CD8-positive, alpha-beta memory T cell (primary cell): ENCODE measurements at regions not wholly inside any gene's neighbourhood (a gene's known extent, or its start where the extent isn't known, plus 50 kb on each side); places are given as distances from the start of the nearest gene placed in this dataset.

Experiments used
- CTCF ChIA-PET: fragments of 350-600 bp; sonication (Branson Sonifier 250); formaldehyde crosslinking; loops from one replicate; lab custom pipeline; 2021; ENCODE audit warnings: antibody characterized with exemption; lab: Charles Lee
- POLR2A ChIA-PET: fragments of 350-600 bp; sonication (Branson Sonifier 250); formaldehyde crosslinking; loops from one replicate; lab custom pipeline; 2021; ENCODE audit warnings: antibody characterized with exemption; lab: Charles Lee
- DNase-seq, 5 donors: peaks; one replicate each; pipeline versions ENCODE4 v3.0.0 to v3.0.0-alpha.2; 2020 to 2022; ENCODE audit warnings: mixed read lengths in 1 of 5
- H3K27ac ChIP-seq: one replicate; pipeline ENCODE4 v1.7.0; 2013; ENCODE audit warnings: low read depth, mild to moderate bottlenecking, low read length, moderate library complexity
- H3K27me3 ChIP-seq: 2 replicates; pipeline ENCODE4 v1.7.0; 2013; ENCODE audit warnings: low read length, mild to moderate bottlenecking; ENCODE audit not compliant: insufficient read depth, poor library complexity, severe bottlenecking
- H3K36me3 ChIP-seq: 2 replicates; pipeline ENCODE4 v1.7.0; 2013; ENCODE audit warnings: mild to moderate bottlenecking, low read length, moderate library complexity; ENCODE audit not compliant: insufficient read depth
- H3K4me1 ChIP-seq: 2 replicates; pipeline ENCODE4 v1.7.0; 2013; ENCODE audit warnings: mild to moderate bottlenecking, low read length, moderate library complexity; ENCODE audit not compliant: insufficient read depth
- H3K4me3 ChIP-seq: 2 replicates; pipeline ENCODE4 v1.7.0; 2013; ENCODE audit warnings: mild to moderate bottlenecking, low read length
- H3K9me3 ChIP-seq: 2 replicates; pipeline ENCODE4 v1.7.0; 2013; ENCODE audit warnings: mild to moderate bottlenecking, low read length
- H3K27ac Mint-ChIP-seq, 8 donors: one replicate each; pipeline ENCODE4 v1.8.0; 2020 to 2021; ENCODE audit warnings: mixed read lengths in 8 of 8, mild to moderate bottlenecking in 6 of 8, inconsistent platforms in 3 of 8, moderate library complexity in 3 of 8
- H3K27me3 Mint-ChIP-seq, 2 donors: one replicate each; pipeline ENCODE4 v1.8.0; 2020 to 2021; ENCODE audit warnings: mixed read lengths in 2 of 2, mild to moderate bottlenecking in 1 of 2, moderate library complexity in 1 of 2
- H3K36me3 Mint-ChIP-seq, 3 donors: one replicate each; pipeline ENCODE4 v1.8.0; 2020 to 2021; ENCODE audit warnings: mixed read lengths in 3 of 3, inconsistent platforms in 1 of 3, mild to moderate bottlenecking in 1 of 3
- H3K4me1 Mint-ChIP-seq, 3 donors: one replicate each; pipeline ENCODE4 v1.8.0; 2020 to 2021; ENCODE audit warnings: mixed read lengths in 3 of 3, inconsistent platforms in 1 of 3, mild to moderate bottlenecking in 1 of 3
- H3K4me3 Mint-ChIP-seq, 7 donors: one replicate each; pipeline ENCODE4 v1.8.0; 2020 to 2021; ENCODE audit warnings: mixed read lengths in 7 of 7, mild to moderate bottlenecking in 6 of 7, moderate library complexity in 4 of 7, inconsistent platforms in 2 of 7
- H3K9me3 Mint-ChIP-seq, 5 donors: one replicate each; pipeline ENCODE4 v1.8.0; 2020 to 2022; ENCODE audit warnings: mixed read lengths in 5 of 5, mild to moderate bottlenecking in 3 of 5, moderate library complexity in 2 of 5, inconsistent platforms in 1 of 5

DNA sequence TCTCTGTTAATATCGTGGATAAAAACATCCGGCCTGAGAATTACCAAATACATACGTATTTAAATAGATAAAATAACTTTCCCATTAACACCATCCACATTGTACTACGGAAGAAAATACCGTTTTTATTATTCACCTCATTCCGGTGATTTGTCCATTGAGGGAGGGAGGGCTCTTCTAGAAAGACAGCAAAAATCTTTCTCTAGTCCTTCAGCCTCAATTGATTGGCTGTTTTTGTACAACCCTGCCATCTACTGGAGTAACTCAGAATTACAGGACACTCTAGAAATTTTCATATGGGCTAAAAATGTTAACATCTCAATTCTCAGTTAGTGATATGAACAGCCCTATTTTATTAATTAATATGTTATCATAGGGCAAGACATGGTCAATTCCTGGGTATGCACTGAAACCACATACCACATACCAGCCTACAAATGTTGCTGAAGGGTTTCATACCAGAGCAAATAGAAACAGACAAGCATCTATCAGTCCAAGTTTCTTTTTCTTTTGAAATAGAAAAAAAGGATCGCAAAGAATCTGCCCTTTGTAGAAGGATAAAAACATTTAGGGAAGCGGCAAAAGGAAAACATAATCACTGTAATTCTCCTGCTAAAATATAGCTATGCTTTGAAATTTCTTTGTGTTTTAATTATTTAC is 55.8 kb upstream of the CDCA7L start:
- Mint-ChIP-seq H3K9me3 (no peaks in the 10 kb centered on the region), H3K27me3 (peaks cover 3 to 23% of the 10 kb centered on the region in 2 donors), H3K4me3 (peak overlapping the region in 2 of 7 donors; percentile 3 to 25), H3K4me1 (peaks cover 1 to 7% (median 3%) of the 10 kb centered on the region in 3 donors), H3K36me3 (no peaks in the 10 kb centered on the region), H3K27ac (peak overlapping the region in 1 of 8 donors; percentile 52)
- Histone ChIP-seq H3K36me3 (no peaks in the 10 kb centered on the region), H3K27me3 (no peaks in the 10 kb centered on the region), H3K4me1 (no peaks in the 10 kb centered on the region), H3K4me3 (no peak overlapping the region), H3K27ac (no peak overlapping the region), H3K9me3 (no peaks in the 10 kb centered on the region)
- ChIA-PET POLR2A (no interaction called here), CTCF (interaction anchor here (0.8 to 1.9 kb wide), 3 partner anchors 27 to 744 kb away, joined by 3 to 5 read pairs (median 3); no protein-coding TSS in a partner anchor)
- DNase-seq = peak in 2 of 5 donors; percentile 36 to 43

DNA sequence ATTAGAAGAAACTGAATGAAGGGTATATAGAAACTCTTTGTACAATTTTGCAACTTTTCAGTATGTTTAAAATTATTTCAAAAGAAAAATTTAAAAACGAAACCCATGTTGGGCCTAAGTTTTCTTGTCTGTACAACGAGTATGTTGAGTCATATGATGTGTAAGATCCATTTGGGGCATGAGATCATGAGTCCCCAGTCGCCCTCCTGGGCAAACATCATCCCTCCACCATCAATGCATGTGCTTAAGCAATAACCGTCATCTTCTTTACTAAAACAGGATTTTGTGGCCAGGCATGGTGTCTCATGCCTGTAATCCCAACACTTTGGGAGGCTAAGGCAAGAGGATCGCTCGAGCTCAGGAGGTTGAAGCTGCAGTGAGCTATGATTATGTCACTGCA is 54.2 kb upstream of the CDCA7L start:
- H3K27ac Mint-ChIP-seq = no peak overlapping the region
- Histone ChIP-seq H3K9me3 (no peaks in the 10 kb centered on the region), H3K4me1 (no peaks in the 10 kb centered on the region), H3K27me3 (no peaks in the 10 kb centered on the region), H3K36me3 (no peaks in the 10 kb centered on the region), H3K27ac (no peak overlapping the region), H3K4me3 (no peak overlapping the region)
- H3K27me3 Mint-ChIP-seq = peaks cover 0 to 25% of the 10 kb centered on the region in 2 donors
- H3K9me3 Mint-ChIP-seq = no peaks in the 10 kb centered on the region
- H3K4me1 Mint-ChIP-seq = peaks cover 1 to 7% (median 3%) of the 10 kb centered on the region in 3 donors
- ChIA-PET POLR2A (no interaction called here), CTCF (no interaction called here)
- H3K36me3 Mint-ChIP-seq = no peaks in the 10 kb centered on the region
- DNase-seq = no peak
- H3K4me3 Mint-ChIP-seq = no peak overlapping the region

DNA sequence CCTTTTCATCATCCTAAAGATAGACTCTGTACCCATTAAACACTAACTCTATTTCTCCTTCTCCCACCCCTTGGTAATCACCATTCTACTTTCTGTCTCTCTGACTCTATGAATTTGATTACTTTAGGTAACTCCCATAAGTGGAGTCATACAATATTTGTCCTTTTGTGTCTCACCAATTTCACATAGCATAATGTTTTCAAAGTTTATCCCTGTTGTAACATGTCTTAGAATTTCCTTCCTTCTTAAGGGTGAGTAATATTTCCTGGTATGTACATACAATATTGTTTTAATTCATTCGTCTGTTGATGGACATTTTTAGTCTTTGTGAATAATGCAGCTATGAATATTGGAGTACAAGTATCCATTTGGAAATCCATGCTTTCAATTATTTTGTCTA is 50.9 kb upstream of the CDCA7L start:
- no peaks in the 10 kb centered on the region for H3K36me3 ChIP-seq
- no peaks in the 10 kb centered on the region for H3K27me3 ChIP-seq
- H3K27me3 Mint-ChIP-seq = peaks cover 5 to 28% of the 10 kb centered on the region in 2 donors
- H3K9me3 ChIP-seq = no peaks in the 10 kb centered on the region
- no peaks in the 10 kb centered on the region for H3K9me3 Mint-ChIP-seq
- H3K4me1 ChIP-seq = no peaks in the 10 kb centered on the region
- no peak overlapping the region for H3K27ac Mint-ChIP-seq
- H3K27ac ChIP-seq = no peak overlapping the region
- ChIA-PET POLR2A (no interaction called here), CTCF (no interaction called here)
- H3K4me3 Mint-ChIP-seq = no peak overlapping the region
- no peaks in the 10 kb centered on the region for H3K36me3 Mint-ChIP-seq
- DNase-seq = no peak
- H3K4me3 ChIP-seq = no peak overlapping the region
- peaks cover 1 to 7% (median 3%) of the 10 kb centered on the region in 3 donors for H3K4me1 Mint-ChIP-seq
